ENCODE measurements at regions not wholly inside any gene's neighbourhood (a gene's known extent, or its start where the extent isn't known, plus 50 kb on each side); places are given as distances from the start of the nearest gene placed in this dataset.

- Histone ChIP-seq H3K79me1 (ENCODE audit: low read depth, low read length) (no peaks in the 10 kb centered on the region), H3K56ac (replicated peaks; ENCODE audit: insufficient read length, low read depth, low read length) (no peak overlapping the region), H3K4me3 (ENCODE audit: extremely low read depth in 1 of 4, insufficient read depth in 2 of 4, low read depth in 3 of 4, low read length in 4 of 4) (no peak overlapping the region), H3K4me2 (ENCODE audit: insufficient read depth in 1 of 2, low read depth in 2 of 2, low read length in 2 of 2) (no peak overlapping the region), H2BK12ac (ENCODE audit: low read depth, low read length) (no peak overlapping the region), H4K8ac (ENCODE audit: extremely low read depth, insufficient read depth, low read length) (no peak overlapping the region), H3K18ac (ENCODE audit: extremely low read depth, low read length) (no peak overlapping the region), H2AK5ac (ENCODE audit: low read depth, low read length) (no peak overlapping the region), H2BK20ac (ENCODE audit: low read length) (no peak overlapping the region), H3K27ac (ENCODE audit: low read depth, low read length) (no peak overlapping the region), H3K14ac (ENCODE audit: insufficient read length) (no peak overlapping the region), H3K23me2 (ENCODE audit: low read depth, low read length) (no peaks in the 10 kb centered on the region), H3K27me3 (replicated peaks in 1 of 4; ENCODE audit: control insufficient read depth in 3 of 4, extremely low read depth in 1 of 4, insufficient read depth in 3 of 4, low read length in 3 of 4) (no peaks in the 10 kb centered on the region), H3K4me1 (replicated peaks in 1 of 4; ENCODE audit: control insufficient read depth in 3 of 4, insufficient read depth in 4 of 4, low read length in 3 of 4) (no peaks in the 10 kb centered on the region), H4K20me1 (replicated peaks in 1 of 2; ENCODE audit: control insufficient read depth in 1 of 2, insufficient read depth in 2 of 2, low read length in 2 of 2) (no peaks in the 10 kb centered on the region), H3K9me3 (ENCODE audit: insufficient read depth in 2 of 2, low read depth in 1 of 2, low read length in 1 of 2) (peaks cover 0 to 3% of the 10 kb centered on the region in 2 experiments; a peak in 1 of 4 replicates), H3K9ac (replicated peaks in 1 of 4; ENCODE audit: extremely low read depth in 1 of 4, low read depth in 3 of 4, low read length in 3 of 4) (no peak overlapping the region), H2AFZ (ENCODE audit: low read length) (no peak overlapping the region), H2BK5ac (ENCODE audit: low read depth, low read length) (no peak overlapping the region), H4K91ac (replicated peaks; ENCODE audit: insufficient read length, low read length) (no peak overlapping the region), H4K5ac (ENCODE audit: insufficient read length, low read depth, low read length) (no peak overlapping the region), H2BK120ac (replicated peaks; ENCODE audit: low read depth, low read length) (no peak overlapping the region), H3K23ac (ENCODE audit: insufficient read length) (no peak overlapping the region), H3K79me2 (ENCODE audit: control insufficient read depth in 1 of 2, insufficient read depth in 2 of 2, low read length in 2 of 2) (no peaks in the 10 kb centered on the region), H3K4ac (replicated peaks; ENCODE audit: insufficient read length, low read depth, low read length) (no peak overlapping the region), H3K36me3 (ENCODE audit: control insufficient read depth in 2 of 4, insufficient read depth in 4 of 4, low read length in 3 of 4) (no peaks in the 10 kb centered on the region), H2BK15ac (ENCODE audit: low read length) (no peak overlapping the region)
- ChIA-PET CTCF (ENCODE audit: partially characterized antibody) (interaction anchor here (5.2 kb wide), 1 partner anchor 12 kb away, joined by 44 read pairs; no protein-coding TSS in a partner anchor), POLR2A (ENCODE audit: partially characterized antibody) (no interaction called here)
- WGBS, 2 experiments (ENCODE audit: extremely low coverage in 1 of 2, insufficient coverage in 1 of 2, insufficient read length in 1 of 2, insufficient replicate concordance in 2 of 2, low coverage in 1 of 2, low lambda C conversion rate in 2 of 2, missing lambda C conversion rate in 1 of 2) = 86% methylated on average over 6 of the region's 6 CpGs; no CpG with 5 or more reads in 1 of the 2 experiments
- DNase-seq (ENCODE audit: low read depth in 1 of 2, low spot score in 2 of 2) (no peak), FAIRE-seq (no peak)
- TF ChIP-seq SP4 (IDR thresholded peaks at IDR 0.05; ENCODE audit: low read length) (no peak), HDAC6 (IDR thresholded peaks at IDR 0.05; ENCODE audit: low read depth, low read length) (no peak), POU5F1 (IDR thresholded peaks at IDR 0.05; ENCODE audit: low read depth, low read length) (no peak), RNF2 (IDR thresholded peaks at IDR 0.05; ENCODE audit: borderline replicate concordance, low read depth, low read length, missing control alignments, poor library complexity, severe bottlenecking) (no peak), SP2 (IDR thresholded peaks at IDR 0.05; ENCODE audit: low read length) (no peak), YY1 (IDR thresholded peaks at IDR 0.05; ENCODE audit: low read depth, low read length) (no peak), CBX5 (IDR thresholded peaks at IDR 0.05; ENCODE audit: low read depth, low read length) (no peak), PHF8 (conservative IDR thresholded peaks at IDR 0.05; ENCODE audit: low read depth, low read length) (no peak), KDM5A (IDR thresholded peaks at IDR 0.05; ENCODE audit: low read length) (no peak), CTBP2 (IDR thresholded peaks at IDR 0.05; ENCODE audit: borderline replicate concordance, insufficient read depth, insufficient read length, low read length) (no peak), CREB1 (IDR thresholded peaks at IDR 0.05) (no peak), BCL11A (IDR thresholded peaks at IDR 0.05; ENCODE audit: low read depth in 2 of 2, low read length in 2 of 2) (no peak), SAP30 (IDR thresholded peaks at IDR 0.05; ENCODE audit: insufficient read depth, insufficient replicate concordance, low read length) (no peak), ATF2 (IDR thresholded peaks at IDR 0.05; ENCODE audit: low read length) (no peak)
These were observed 73.5 kb upstream of the NPSR1 start for GRCh38 chr7:34584526-34584925.

Data from H1 (cell line).